Thoracic aorta (tissue), 2 donors: ENCODE measurements at regions not wholly inside any gene's neighbourhood (a gene's known extent, or its start where the extent isn't known, plus 50 kb on each side); places are given as distances from the start of the nearest gene placed in this dataset.

Source experiments
- ATAC-seq: fragments of 150-250 bp; one replicate; pipeline ENCODE4 v1.8.0; 2017; ENCODE audit warnings: low read depth; ENCODE audit not compliant: insufficient number of reproducible peaks, low FRiP score
- DNase-seq: peaks from one replicate; pipeline ENCODE4 v3.0.0-alpha.2; 2020; ENCODE audit warnings: low spot score
- H3K27ac ChIP-seq, 2 donors: fragments of 200-600 bp; sonication (generic); 1 replicate in 1 of 2; 2 replicates in 1 of 2; pipeline ENCODE4 v1.5.1; 2016; ENCODE audit warnings: mild to moderate bottlenecking in 2 of 2, moderate library complexity in 2 of 2
- H3K27me3 ChIP-seq: fragments of 200-600 bp; sonication (generic); replicated peaks from 2 replicates; pipeline ENCODE4 v1.6.0; 2016; ENCODE audit warnings: mild to moderate bottlenecking; ENCODE audit not compliant: insufficient read depth
- H3K36me3 ChIP-seq: fragments of 200-600 bp; sonication (generic); one replicate; pipeline ENCODE4 v1.5.1; 2016
- H3K4me1 ChIP-seq, 2 donors: fragments of 200-600 bp; sonication (generic); 1 replicate in 1 of 2; 2 replicates in 1 of 2; pipeline versions ENCODE4 v1.5.1 to v1.6.0; 2016; ENCODE audit warnings: low read depth in 2 of 2, mild to moderate bottlenecking in 1 of 2; ENCODE audit not compliant: control insufficient read depth in 1 of 2
- H3K4me3 ChIP-seq: fragments of 200-600 bp; sonication (generic); 2 replicates; pipeline ENCODE4 v1.5.1; 2016; ENCODE audit warnings: mild to moderate bottlenecking
- H3K9me3 ChIP-seq: fragments of 200-600 bp; sonication (generic); 2 replicates; pipeline ENCODE4 v1.5.1; 2016
- TF ChIP-seq, protein P1 (sequence below): fragments of 200-600 bp; sonication (generic); IDR thresholded peaks from one replicate; pipeline ENCODE4 v1.5.1; 2019; ENCODE audit warnings: antibody characterized with exemption

DNA sequence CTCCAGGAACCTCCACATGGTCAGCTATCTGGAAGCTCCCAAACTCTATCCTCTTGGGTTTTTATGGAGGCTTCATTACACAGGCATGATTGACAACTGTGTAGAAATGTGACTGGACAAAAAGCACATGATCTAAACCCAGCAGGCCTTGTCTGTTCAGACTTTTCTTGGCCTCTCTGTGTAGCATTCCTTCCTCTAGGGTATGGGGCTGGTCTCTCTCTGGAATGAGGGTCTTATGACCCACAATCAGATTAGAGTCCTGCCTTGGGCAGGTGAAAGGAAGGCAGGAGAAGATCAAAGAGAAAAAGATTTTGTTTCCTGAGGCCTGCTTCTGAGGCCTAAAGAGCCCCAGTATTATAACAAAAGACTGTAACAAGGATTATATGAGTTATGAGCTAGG, 162.7 kb downstream of the SP3 start:
- H3K27ac ChIP-seq, result no peak overlapping the region
- ATAC-seq, result no peak

DNA sequence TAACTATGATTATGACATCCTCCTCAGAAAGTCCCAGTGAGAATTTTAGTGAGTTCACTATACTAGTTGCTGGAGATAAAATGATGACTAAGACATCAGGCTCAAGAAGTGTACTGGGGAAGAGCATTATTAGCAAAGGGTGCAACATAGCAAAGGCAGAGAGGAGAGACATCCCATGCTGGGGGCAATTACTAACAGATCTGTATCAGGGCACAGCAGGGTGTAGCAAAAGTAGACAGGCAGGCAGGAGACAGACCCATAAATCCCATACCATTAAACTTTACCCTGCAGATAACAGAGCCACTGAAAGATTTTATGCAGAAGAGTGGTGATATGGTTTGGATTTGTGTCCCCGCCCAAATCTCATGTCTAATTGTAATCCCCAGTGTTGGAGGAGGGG, 161.7 kb downstream of the SP3 start:
- no peak overlapping the region for H3K4me3 ChIP-seq
- TF ChIP-seq, protein P1, sequence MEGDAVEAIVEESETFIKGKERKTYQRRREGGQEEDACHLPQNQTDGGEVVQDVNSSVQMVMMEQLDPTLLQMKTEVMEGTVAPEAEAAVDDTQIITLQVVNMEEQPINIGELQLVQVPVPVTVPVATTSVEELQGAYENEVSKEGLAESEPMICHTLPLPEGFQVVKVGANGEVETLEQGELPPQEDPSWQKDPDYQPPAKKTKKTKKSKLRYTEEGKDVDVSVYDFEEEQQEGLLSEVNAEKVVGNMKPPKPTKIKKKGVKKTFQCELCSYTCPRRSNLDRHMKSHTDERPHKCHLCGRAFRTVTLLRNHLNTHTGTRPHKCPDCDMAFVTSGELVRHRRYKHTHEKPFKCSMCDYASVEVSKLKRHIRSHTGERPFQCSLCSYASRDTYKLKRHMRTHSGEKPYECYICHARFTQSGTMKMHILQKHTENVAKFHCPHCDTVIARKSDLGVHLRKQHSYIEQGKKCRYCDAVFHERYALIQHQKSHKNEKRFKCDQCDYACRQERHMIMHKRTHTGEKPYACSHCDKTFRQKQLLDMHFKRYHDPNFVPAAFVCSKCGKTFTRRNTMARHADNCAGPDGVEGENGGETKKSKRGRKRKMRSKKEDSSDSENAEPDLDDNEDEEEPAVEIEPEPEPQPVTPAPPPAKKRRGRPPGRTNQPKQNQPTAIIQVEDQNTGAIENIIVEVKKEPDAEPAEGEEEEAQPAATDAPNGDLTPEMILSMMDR, result no peak
- no peaks in the 10 kb centered on the region for H3K4me1 ChIP-seq
- H3K27me3 ChIP-seq, result no peaks in the 10 kb centered on the region
- H3K9me3 ChIP-seq, result no peaks in the 10 kb centered on the region
- DNase-seq, result no peak
- no peak for ATAC-seq
- H3K27ac ChIP-seq, result no peak overlapping the region
- no peaks in the 10 kb centered on the region for H3K36me3 ChIP-seq

More for the DNA sequence above, 162.7 kb downstream of the SP3 start:
- H3K4me1 ChIP-seq, result no peaks in the 10 kb centered on the region
- TF ChIP-seq, protein P1, result no peak
- H3K27me3 ChIP-seq, result no peaks in the 10 kb centered on the region
- no peaks in the 10 kb centered on the region for H3K36me3 ChIP-seq
- H3K9me3 ChIP-seq, result no peaks in the 10 kb centered on the region
- DNase-seq, result no peak
- H3K4me3 ChIP-seq, result no peak overlapping the region

DNA sequence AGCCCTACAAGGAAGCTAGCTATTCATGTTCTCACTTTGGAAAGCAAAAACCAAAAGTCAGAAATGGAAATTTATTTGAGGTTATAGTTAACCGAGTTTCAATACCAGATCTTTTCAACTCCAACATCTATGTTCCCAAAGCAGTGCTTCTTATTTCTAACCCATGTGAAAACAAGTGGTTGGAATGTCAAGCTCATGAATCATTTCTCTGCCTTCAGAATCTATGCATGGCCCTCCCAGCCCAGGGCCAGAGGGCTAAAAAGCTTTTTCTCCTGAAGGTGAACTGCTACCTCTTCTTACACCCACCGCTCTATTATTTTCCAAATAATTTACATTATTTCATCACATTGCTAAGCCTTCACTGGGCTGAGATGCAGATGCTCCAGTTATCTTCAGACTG, 158.4 kb downstream of the SP3 start:
- ATAC-seq (no peak), DNase-seq (no peak)
- H3K9me3 ChIP-seq, result no peaks in the 10 kb centered on the region
- no peaks in the 10 kb centered on the region for H3K4me1 ChIP-seq
- no peaks in the 10 kb centered on the region for H3K27me3 ChIP-seq
- TF ChIP-seq, protein P1, result no peak
- H3K4me3 ChIP-seq, result no peak overlapping the region
- no peak overlapping the region for H3K27ac ChIP-seq
- no peaks in the 10 kb centered on the region for H3K36me3 ChIP-seq

DNA sequence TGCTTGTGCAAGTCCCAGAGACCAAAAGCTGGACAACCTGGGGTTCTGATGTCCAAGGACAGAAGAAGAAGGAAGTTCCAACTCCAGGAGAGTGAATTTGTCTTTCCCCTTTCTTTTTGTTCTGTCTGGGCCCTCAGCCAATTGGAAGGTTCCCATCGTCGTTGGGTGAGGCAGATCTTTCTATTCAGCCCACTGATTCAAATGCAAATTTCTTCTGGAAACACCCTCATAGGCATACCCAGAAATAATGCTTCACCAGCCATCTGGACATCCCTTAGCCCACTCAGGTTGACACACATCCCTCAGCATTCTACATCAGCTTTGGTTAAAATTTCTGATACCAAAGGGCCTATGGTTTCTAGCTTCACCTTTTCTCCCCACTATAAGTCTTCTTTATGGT, 156.5 kb downstream of the SP3 start:
- Histone ChIP-seq H3K27ac (no peak overlapping the region), H3K4me1 (no peaks in the 10 kb centered on the region), H3K36me3 (no peaks in the 10 kb centered on the region), H3K4me3 (no peak overlapping the region), H3K9me3 (no peaks in the 10 kb centered on the region), H3K27me3 (no peaks in the 10 kb centered on the region)
- TF ChIP-seq, protein P1, result no peak
- no peak for DNase-seq
- no peak for ATAC-seq

DNA sequence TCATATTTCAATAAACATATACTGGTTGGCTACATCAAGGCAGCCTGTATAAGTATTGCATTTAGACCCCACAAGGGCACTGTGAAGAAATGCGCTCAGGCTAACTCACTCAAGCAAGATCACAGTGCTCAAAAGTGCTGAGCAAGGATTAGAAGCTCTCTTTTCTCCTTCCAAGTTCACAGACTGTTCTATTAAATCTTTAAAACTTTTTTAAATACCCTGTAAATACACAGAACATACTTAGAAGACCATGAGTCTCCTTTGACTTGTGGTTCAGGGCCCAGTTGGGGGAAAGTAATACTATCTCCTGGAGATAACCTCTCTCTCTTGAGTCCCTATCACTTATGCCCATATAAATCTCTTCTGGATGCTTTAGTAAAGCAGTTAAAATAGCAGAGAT, 152.9 kb downstream of the SP3 start:
- TF ChIP-seq, protein P1, result no peak
- DNase-seq (no peak), ATAC-seq (no peak)
- no peaks in the 10 kb centered on the region for H3K4me1 ChIP-seq
- no peaks in the 10 kb centered on the region for H3K9me3 ChIP-seq
- H3K27me3 ChIP-seq, result no peaks in the 10 kb centered on the region
- no peak overlapping the region for H3K4me3 ChIP-seq
- H3K36me3 ChIP-seq, result no peaks in the 10 kb centered on the region
- H3K27ac ChIP-seq, result no peak overlapping the region
